ENCODE measurements at regions not wholly inside any gene's neighbourhood (a gene's known extent, or its start where the extent isn't known, plus 50 kb on each side); places are given as distances from the start of the nearest gene placed in this dataset.

- TF ChIP-seq ZSCAN5A (tag by site-specific recombination; IDR thresholded peaks at IDR 0.05) (no peak), SP2 (tag by site-specific recombination; IDR thresholded peaks at IDR 0.05) (no peak), ZNF510 (tag by site-specific recombination; IDR thresholded peaks at IDR 0.05; ENCODE audit: insufficient replicate concordance) (no peak), ZSCAN18 (tag by site-specific recombination; IDR thresholded peaks at IDR 0.05) (no peak), ZNF214 (tag by site-specific recombination; IDR thresholded peaks at IDR 0.05; ENCODE audit: borderline replicate concordance) (no peak), CTCF (tag by site-specific recombination; IDR thresholded peaks at IDR 0.05) (no peak), ZNF692 (tag by site-specific recombination; IDR thresholded peaks at IDR 0.05) (no peak), KLF7 (tag by site-specific recombination; IDR thresholded peaks at IDR 0.05; ENCODE audit: borderline replicate concordance) (no peak)
These were observed 50.0 kb upstream of the TFRC start for GRCh38 chr3:196131921-196132320.

Data from HEK293 (cell line).